CD4-positive, alpha-beta T cell treated with Interleukin-4 for 1 hour (primary cell): ENCODE measurements at regions not wholly inside any gene's neighbourhood (a gene's known extent, or its start where the extent isn't known, plus 50 kb on each side); places are given as distances from the start of the nearest gene placed in this dataset.
"Not testable (repeated sequence)": the region's sequence is repeated elsewhere in the genome, so short reads cannot be mapped to it uniquely, and the experiment has no call there.

Experiments
- DNase-seq, 2 donors: peaks; one replicate each; pipeline ENCODE4 v3.0.0-alpha.2; 2020 to 2022

DNA sequence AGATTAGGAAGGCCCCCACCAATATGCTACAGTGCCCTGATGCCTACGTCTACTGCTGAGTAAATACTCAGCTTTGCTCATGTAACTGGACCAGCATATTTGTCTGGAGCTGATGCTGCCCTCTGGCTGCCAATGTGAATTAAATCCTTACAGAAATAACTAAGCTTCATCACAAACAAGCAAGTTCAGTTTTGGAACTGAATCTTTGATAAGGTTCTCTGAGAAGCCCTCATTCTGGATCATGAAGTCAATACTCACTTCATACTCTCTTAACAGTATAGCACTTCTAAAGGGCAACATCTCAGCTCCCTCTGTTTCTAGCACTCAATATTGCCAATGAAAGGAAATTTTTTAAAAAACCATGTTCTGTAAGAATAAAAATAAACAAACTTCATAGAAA is 246.7 kb downstream of the ETV1 start:
- DNase-seq = peak in 1 of 2 donors; percentile 4

- DNase-seq = no peak
These were observed 246.2 kb downstream of the ETV1 start for GRCh38 chr7:13743226-13743625.

GRCh38 chr7:13745530-13745929 is 243.9 kb downstream of the ETV1 start:
- DNase-seq = no peak

DNA sequence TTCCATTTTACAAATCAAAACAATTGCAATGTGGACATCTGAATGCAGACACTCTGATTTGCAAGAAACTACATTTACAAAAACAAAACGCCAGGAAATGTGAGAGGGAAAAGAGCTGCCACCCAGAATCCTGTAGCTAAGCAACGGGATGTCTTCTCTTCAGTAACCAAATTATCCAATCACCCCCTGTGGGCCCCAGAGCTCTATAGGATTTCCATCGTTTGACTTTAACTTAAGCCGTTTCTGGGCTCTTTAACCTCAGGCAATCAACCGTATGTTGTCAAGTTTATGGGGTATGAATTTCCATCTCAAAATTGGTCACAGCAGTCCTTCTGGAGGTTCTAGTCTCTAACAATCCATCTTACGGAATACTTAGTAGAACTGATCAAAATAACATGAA is 240.5 kb downstream of the ETV1 start:
- DNase-seq = no peak

DNA sequence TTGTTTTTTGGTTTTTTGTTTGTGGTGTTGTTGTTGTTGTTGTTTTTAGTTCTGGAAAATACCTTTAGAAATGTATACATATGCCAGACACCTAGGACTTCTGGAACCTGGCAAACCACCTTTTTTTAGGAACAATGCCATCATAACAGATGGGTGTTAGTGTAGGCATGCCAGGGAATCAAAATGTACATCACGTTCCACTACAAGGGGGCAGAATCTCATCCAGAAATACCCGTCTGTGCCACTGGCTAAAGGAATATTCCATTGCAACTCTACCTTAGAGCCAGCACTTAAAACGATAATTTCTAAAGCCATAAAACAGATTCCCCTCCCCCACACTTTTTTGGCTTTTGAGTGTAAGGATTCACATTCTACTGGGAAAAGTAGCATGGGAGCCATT is 239.8 kb downstream of the ETV1 start:
- DNase-seq = no peak

DNA sequence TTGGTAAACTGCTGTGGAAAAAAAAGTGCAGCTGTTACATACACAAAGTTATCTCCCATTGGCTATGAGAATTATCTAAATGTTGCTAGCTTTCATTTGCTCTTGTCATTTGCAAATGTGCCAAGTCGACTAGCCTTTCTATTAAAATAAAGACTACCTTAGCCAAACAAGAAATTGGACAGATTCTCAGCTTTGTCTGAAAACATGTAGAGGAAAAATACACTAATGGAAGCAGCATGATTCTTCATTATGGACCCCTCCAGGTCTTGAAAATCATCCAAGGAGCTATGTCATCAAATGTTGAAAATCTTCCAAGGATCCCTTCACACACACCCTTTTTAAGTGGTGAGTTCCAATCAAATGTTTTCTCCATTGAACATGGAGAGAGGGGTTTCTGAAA is 237.7 kb downstream of the ETV1 start:
- no peak for DNase-seq

DNA sequence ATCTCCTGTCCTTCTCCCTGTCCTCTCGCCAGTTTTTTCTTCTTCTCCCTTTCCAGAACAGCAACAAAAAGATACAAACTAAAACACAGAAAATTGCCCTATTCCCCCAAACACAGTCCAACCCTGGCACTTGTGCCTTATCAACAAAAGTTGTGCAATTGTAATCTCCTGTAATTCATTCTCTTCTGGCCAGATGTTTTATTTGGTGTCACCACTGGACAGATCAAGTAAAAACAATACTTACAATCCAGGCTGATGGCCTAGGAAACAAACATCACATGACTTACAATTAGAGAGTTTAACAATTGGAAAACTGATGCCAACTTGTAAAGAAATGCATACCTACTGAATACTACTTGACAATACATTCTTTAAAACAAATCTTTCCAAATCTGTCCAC is 231.6 kb downstream of the ETV1 start:
- no peak for DNase-seq

GRCh38 chr7:13765853-13766252 is 223.6 kb downstream of the ETV1 start:
- DNase-seq = not testable (repeated sequence)

DNA sequence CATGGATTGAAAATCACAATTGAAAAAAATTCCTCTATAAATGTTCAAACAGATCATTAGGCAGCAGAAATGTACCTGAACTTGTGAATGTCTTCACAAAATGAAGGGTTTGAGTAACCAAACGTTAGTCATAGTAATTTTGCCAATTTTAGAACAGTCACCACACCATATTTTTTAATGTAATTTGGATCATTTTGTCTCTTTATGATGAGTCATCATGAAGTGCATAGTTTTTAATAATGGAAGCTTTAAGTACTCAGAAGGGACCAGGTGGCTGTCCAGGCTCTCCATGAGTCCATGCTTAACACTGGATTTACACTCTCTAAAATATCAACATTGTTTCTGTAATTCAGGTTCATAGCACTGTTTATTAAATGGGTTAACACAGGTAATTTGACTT is 219.2 kb downstream of the ETV1 start:
- DNase-seq = no peak

DNA sequence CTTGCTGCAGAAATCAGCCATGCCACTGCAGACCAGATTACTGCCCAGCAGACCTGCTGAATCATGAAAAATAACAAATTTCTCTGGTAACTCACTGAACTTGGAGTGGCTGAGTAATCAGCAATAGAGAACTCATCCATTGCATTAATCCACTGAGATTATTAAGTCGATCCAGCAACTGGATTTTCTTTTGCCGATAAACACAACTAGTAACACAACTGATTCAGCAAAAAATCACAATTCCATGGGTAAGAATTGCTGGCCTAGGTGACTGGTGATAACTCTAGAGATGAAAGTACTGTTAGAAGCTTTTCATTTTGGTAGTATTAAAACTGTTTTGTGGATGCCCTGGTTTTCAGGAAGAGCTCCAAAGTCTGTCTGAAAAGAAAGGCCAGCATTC is 214.5 kb downstream of the ETV1 start:
- DNase-seq = no peak

GRCh38 chr7:13777242-13777641 is 212.2 kb downstream of the ETV1 start:
- no peak for DNase-seq

DNA sequence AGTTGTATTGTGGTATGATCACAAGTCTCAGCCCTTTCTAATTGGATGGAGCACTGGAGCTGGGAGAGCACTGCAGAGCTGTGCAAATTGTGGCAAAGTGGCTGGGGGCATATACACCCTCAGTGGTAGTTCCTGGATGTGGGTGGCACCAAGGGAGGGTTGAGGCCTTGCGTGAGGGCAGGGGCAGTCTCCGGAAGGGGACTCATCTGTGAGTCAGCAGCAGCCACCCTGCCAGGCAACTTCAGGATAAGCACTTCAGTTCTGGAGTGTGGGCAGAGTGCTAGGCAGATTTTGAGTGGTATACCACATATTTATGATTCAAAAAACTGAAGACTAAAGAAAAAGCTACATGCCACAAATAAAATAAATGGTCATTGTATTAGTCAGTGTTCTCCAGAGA is 210.5 kb downstream of the ETV1 start:
- DNase-seq = no peak

DNA sequence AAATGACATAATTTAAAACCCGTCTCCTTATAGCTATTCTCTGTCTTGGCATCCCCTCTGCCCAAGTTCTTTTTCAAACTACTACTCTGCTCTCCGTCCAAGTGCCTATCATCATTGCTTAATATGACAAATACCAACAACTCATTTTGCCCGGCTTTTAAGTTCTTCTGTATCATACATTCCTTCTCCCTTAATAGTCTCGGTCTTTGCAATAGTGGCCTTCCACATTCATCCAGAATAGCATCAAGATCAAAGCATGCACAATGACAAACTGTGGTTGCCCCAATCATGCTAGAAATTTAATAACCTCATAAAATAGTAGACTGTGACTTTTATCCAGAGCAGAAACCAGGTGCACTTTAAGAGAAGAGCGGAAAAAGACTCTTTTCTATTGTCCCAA is 198.9 kb downstream of the ETV1 start:
- no peak for DNase-seq

GRCh38 chr7:13792208-13792607 is 197.3 kb downstream of the ETV1 start:
- DNase-seq = no peak

DNA sequence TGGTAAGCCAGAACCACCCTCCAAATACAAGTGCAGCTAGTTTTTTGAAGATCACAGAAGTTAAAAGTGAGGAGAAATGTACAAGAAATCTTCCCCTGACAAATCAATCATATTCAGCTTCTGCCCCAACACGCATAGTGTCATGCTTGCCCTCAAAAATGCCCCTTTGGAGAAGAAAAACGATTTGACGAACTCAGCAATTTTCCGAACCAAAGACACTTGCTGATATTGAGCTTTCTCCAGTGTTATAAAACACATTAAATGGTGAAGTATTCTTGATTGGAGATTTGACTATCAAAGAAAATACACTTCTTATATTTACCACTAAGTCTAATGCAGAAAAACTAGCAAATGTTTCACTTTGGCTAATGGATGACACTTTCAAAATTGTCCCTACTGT is 195.5 kb downstream of the ETV1 start:
- no peak for DNase-seq

DNA sequence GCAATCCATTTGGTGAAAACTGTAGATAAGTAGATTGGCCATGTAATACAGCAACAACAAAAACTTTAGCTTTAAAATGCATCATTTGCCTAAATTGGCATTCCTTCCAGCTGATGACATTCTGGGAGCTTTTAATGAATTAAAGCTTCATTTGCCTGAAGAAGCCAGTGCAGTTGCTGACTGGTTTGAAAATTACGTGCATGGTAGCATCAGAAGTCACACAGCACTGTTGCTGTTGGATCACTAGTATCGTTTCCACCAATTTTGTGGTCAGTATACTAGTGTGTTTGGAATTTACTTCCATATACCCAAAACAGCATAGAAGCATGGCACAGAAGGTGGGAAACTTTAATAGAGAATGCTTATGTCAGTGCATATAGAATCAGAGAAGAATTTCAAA is 194.9 kb downstream of the ETV1 start:
- no peak for DNase-seq

DNA sequence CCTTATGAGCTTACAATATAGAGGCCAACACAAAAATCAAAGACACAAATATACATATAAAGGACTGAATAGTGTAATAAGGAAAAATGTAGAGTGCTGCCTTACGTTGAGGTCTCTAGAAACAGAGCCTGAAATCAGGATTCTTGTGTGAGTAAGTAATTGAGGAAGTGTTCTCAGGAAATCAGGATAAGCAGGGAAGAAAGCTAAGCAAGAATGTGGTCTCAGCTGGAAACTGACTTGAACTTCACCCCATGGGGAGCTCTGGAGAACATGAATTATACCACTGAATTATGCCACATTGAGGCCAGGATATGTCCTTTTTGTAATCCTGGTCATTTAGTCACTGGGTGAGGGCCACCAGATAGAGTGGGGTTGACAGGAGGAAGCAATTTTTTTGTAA is 191.9 kb downstream of the ETV1 start:
- DNase-seq = no peak

- peak in 1 of 2 donors; percentile 21 for DNase-seq
These were observed 188.6 kb downstream of the ETV1 start for GRCh38 chr7:13800694-13801448.

DNA sequence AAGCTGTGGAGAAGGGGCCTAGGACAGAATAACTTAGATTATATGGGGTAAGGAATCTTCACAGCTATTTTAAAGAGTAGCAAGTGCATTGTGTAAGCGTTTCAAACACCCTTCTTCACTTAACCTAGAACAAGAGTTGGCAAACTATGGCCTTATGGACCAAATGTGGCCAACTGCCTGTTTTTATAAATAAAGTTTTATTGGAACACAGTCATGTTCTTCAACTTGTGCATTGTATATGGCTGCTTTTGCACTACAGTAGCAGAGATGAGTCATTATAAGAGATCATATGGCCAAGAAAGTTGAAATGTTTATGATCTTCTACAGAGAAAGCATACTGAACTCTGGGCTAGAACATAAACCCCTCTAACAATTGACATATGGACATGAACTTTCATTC is 187.8 kb downstream of the ETV1 start:
- DNase-seq = no peak

- DNase-seq = no peak
These were observed 186.8 kb downstream of the ETV1 start for GRCh38 chr7:13802651-13803050.

DNA sequence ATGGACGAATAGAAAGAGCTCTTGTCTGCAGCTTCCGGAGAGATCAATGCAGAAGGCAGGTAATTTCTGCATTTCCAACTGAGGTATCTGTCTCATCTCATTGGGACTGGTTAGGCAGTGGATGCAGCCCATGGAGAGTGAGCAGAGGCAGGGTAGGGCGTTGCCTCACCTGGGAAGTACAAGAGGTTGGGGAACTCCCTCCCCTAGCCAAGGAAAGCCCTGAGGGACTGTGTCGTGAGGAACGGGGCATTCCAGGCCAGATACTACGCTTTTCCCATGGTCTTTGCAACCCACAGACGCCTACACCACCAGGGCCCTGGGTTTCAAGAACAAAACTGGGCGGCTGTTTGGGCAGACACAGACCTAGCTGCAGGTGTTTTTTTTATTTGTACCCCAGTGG is 186.3 kb downstream of the ETV1 start:
- no peak for DNase-seq

DNA sequence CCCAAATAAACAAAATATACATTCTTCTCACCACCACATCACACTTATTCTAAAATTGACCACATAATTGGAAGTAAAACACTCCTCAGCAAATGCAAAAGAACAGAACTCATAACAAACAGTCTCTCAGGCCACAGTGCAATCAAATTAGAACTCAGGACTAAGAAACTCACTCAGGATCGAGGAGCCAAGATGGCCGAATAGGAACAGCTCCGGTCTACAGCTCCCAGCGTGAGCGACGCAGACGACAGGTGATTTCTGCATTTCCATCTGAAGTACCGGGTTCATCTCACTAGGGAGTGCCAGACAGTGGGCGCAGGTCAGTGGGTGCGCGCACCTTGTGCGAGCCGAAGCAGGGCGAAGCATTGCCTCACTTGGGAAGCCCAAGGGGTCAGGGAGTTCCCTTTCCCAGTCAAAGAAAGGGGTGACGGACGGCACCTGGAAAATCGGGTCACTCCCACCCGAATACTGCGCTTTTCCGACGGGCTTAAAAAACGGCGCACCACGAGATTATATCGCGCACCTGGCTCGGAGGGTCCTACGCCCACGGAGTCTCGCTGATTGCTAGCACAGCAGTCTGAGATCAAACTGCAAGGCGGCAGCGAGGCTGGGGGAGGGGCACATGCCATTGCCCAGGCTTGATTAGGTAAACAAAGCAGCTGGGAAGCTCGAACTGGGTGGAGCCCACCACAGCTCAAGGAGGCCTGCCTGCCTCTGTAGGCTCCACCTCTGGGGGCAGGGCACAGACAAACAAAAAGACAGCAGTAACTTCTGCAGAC is 183.2 kb downstream of the ETV1 start:
- DNase-seq = not testable (repeated sequence)

GRCh38 chr7:13817230-13817629 is 172.2 kb downstream of the ETV1 start:
- DNase-seq = not testable (repeated sequence)

DNA sequence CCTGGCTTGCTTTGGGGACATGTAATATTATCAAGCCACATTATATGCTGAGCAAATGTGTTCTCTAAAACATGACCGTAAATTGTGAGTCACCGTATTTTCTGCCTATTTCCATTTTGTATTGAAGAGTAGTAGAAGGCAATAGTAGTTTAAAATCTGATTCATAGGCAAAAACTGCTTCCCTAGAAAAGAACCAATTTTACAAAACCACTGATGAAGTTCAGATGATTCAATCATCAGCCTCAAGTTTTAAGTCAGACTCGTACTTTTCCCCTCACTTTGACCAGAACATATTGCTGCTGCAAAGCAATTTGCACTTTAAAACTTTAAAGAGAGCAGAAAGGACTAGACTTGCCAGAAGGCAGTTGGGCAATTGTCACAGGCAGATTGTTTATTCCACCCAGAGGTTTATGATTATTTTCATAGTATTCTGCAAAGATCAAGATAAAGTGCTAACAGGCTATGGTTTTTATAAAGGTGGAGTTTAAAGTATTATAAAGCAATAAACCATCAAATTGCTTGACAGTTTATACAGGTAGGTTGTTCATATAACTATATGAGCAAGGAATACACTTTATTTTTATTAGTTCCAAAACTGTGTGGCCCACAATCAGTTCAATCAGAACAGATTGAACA is 168.2 kb downstream of the ETV1 start:
- DNase-seq = no peak
